D341Med (cell line): ENCODE measurements at regions not wholly inside any gene's neighbourhood (a gene's known extent, or its start where the extent isn't known, plus 50 kb on each side); places are given as distances from the start of the nearest gene placed in this dataset.

Experiments
- DNase-seq: peaks from one replicate; pipeline ENCODE4 v3.0.0; 2012; ENCODE audit warnings: low spot score

DNA sequence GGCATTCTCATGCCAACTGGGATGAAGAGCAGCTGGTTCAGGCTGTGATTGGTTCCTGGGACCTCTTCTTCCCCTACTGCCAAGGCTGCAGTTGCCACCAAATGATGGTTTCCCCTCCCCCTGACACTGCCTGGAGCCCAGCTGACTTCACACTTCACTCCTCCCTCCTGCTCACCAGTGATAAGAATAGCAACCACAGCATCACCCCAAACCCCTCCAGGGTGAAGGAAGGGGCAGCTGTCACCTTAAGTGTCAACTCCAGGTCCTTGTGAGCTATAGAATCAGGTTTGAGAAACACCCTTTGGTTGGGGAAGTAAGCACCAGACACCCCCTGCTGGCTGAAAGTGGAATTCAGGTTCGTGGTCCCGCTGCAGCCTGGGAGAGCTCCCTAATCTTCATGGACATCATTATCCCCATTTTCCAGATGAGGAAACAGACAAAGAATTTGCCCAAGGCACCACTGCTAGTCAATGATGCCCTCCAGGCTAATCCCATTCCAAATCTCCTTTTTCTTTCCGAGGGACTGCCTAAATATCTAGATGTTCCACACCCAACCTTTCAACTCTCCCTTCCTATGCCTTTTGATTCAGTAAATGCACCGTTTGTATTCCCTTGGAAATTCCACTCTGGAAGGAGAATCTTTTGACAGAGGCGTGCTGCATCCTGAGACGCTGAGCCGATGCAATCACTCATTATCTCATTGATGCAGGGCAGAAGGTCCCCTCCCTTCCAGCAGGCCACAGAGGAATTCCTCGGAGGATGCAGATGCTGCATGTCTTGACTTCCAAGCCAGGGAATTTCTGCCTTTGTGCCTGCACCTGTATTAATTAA, 50.6 kb upstream of the UQCRFS1 start:
- DNase-seq: peak; percentile 50

DNA sequence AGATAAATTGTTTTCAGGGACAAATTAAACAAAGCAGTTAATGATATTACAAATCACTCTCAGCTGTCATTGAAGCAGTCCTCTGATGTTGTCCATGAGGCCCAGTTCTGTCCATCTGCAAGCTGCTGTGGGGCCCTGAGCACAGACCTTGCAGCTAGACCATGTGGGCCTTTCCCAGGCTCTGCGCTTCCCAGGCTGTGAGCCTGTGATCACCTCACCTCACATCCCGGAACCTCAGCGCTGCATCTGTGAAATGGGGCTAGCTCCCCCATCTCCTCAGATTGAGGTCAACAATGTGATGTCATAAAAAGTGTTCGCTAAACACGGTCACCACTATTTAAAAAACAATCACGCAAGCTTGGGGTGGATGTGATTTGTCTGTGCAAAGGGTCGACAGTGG, 51.9 kb upstream of the UQCRFS1 start:
- no peak for DNase-seq

DNA sequence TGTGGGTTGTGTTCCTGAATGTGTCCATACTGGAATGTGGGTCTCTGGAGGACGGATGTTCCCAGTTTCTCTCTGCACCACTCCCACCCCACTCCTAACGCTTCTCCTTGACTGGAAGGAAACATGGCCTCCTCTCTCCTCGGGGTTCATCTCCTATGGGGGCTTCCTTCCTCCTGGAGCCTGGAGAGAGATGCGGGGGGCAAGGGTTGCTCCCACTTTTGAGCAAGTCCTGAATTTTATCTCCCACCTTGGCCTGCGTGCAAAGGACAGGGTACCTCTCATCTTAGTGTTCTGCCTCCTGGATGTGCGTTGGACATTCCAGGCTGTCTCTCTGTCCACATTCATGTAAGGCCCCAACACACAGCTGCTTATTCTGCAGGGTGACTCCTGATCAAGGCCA, 52.5 kb upstream of the UQCRFS1 start:
- no peak for DNase-seq

DNA sequence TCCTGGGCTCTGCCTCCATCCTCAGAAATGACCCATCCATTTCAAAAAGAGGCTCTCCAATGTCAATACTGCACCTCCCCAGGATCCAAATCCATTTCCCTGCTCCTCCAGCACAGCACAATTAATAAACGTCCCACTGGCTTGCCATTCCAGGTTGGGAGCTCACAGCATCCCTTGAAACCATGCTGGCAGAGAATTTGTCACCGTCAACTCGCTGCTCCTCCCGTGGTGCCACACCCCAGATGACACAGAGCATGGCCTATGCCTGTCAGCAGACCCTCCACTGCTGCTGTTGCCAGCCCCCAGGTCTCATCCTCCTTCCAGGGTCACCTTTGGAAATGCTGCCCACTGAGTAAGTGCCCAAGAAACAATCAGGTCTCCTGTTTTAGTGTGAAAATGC, 53.0 kb upstream of the UQCRFS1 start:
- DNase-seq: no peak

DNA sequence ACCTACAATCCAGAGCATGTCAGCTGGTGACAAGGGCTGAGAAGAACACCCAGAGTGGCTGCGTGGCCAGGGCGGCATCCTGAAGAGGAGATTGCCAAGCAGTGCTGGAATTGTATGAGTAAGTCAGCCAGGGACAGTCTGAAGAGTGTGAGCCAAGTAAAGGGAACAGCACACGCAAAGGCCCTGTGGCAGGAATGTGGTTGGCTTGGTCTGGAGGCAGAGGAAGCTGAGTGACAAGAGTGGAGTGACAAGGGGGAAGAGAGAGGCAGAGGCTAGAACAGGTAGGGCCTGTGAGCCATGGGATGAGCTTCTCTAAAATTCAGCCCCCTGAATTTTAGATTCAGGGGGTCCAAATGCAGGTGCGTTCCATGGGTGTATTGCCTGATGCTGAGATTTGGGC, 53.7 kb upstream of the UQCRFS1 start:
- DNase-seq: no peak

DNA sequence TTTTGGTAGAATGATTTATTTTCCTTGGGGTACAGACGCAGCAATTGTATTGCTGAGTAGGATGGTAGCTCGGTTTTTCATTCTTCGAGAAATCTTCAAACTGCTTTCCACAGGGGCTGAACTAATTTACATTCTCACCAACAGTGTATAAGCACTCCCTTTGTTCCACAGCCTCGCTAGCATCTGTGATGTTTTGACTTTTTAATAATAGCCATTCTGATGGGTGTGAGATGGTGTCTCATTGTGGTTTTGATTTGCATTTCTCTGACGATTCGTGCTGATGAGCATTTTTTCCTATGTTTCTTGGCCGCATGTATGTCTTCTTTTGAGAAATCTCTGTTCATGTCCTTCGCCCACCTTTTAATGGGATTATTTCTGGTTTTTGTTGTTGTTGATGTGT, 54.8 kb upstream of the UQCRFS1 start:
- DNase-seq: no peak

DNA sequence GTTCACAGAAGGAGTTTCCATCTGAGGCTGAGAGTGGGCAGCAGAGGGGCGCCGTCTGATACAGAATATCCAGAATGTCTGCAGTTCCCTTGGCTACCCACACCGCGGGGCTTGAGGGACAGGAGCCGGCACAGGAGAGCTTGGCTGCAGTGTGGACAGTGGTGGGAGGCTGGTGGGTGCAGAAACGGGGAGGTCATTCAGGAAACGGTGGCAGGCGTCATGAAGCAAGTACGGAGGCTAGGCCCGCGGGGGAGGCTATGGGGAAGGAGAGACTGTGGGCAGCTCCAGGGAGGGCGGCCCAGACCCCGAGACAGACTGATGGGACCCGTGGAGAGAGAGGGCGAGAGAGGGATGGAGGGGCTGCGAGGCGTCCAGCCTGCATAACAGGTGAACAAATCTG, 55.2 kb upstream of the UQCRFS1 start:
- no peak for DNase-seq

DNA sequence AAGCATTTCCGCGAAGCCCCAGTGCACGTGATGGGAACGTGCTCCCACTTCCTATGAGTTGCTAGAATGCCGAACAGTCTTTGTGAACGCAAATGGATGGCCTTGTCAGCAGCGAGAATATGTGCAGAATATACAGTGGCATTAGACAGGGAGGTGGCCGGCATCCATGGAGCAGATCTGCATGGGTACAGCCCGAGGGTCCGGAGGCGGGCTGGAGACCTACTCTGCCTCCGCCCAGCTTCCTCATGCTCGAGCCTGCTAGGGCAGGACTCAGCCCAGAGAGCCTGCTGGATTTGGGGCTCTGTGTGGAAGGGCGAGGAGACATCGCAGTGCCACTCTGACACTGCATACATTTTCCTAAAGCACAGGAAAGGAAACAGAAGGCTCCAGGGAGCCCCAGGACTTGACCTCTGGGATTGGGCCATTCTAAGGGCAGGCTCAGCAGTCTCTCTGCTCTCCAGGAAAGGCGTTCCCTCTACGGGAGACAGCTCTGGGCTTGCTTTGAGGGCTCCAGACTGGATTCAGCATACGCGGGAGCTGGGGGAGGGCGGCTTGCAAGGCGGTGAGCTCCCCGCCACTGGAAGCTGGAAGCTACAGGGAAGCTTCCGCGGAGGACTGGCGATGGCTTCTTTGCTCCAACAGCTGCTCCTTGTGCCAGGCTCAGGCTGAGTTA, 55.9 kb upstream of the UQCRFS1 start:
- no peak for DNase-seq

DNA sequence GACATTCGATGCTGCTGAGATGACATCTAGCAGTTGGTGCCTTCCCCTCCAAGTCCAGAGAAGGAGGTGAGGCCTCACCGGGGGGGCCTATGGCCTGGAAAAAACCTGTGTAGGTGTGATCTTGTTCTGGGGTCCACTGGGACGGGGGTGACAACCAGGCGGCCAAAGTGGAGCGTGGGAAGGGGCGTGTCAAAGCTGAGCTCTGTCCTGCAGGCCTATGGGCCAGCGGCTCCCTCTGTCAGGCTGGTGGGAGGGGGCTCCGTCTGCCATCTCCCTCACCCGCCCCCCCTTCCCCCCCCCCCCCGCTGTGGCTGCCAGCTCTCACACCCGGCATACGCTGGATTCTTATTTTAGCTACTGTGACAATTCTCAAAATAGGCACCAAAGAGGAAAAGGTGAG, 56.7 kb upstream of the UQCRFS1 start:
- no peak for DNase-seq

DNA sequence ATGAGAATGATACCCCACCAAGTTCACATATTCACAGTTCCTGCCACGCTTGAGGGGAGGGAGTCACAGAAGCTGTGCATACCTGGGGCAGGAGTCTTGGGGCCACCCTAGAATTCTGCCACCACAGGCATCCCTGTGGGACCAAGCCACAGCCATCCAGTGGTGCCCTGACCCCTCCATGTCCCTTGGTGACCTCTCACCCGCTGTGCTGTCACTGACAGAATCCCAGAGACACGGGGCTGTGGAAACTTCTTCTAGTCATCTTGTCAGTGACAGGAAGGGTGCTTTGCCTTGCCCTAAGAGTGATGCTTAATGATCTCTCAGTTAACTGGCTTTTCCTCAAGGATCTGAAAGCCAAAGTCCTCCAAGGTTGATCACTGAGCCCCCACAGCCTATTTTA, 58.4 kb upstream of the UQCRFS1 start:
- no peak for DNase-seq

DNA sequence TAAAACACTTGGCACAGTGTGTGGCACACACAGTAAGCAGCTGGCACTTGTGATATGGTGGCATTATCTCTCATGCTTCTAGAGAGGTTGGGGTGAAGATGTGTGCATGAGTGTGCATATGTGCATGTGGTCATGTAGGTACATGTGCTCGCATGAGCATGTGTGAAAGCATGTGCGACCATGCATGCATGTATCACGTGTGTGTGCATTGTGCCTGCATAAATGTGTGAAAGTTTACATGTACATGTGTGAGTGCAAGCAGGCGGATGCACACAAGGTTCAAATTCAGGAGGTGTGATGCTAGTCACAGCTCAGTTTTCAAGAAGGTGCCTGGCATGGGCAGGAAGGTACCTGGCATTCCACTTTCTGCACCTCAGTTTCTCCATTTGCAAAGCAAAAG, 59.0 kb upstream of the UQCRFS1 start:
- DNase-seq: no peak

DNA sequence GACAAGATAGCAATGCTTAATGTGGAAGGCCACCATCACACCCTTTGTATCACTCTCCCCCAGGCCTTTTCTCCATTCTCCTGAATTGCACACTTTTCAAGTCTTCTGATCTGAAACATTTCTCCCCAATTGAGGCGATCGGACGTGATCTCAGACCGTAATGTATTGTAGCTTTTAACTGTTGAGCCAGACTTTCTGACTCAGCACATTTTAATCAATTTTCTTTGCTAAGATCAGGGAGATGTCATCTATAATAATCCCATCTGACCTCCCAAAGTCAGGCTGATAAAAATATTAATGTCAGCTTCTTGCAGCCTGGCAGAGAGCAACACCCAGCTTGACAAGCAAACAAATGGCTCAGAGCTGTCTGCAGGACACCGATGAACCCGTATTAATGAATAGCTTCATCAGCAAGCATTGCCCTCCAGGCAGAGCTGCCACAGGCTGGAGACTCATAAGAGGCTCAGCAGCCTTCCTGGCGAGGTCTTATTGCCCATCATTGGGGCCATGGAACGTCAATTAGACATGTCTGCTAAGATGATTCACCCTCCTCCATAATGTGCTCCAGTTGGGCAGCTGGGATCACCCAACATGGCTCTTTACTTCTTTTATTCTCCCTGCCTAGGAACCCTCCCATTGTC, 60.2 kb upstream of the UQCRFS1 start:
- no peak for DNase-seq

DNA sequence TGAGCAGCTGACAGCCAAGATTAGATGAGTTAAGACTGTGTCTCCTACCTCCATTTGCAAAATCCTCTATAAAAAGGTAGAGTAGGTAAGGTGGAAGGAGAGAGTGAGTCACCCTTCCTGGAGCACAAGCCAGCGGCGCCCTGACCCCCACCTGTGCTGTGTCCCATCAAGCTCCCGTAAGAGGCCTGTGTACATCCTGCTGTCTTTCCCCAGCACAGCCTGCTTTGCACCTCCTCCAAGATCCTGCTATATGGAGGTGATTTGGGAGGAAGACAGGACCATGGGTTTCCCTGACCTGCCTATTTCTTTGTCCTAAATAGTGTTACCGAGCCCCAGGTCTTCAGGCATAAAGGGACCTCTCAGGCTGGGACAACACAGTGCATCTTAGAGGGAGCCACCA, 62.3 kb upstream of the UQCRFS1 start:
- DNase-seq: no peak

DNA sequence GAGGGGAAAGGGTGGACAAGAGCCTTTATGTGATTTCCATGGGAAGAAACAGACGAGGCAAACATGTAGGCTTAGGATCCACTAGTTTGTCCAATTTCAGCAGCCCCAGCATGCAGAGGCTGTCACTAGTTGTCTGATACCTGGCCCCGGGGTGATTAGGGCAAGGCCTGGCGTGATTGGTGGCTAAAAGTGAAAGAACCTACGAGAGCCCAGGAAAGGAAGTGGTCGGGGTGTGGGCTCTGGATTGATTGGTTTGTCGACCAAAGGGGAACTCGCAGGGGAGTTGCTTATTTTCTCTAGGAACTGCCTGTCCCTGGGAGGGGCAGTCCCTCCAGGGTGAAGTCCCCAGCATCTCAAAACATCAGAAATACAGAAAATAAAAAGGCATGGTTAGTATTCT, 64.2 kb upstream of the UQCRFS1 start:
- DNase-seq: no peak

DNA sequence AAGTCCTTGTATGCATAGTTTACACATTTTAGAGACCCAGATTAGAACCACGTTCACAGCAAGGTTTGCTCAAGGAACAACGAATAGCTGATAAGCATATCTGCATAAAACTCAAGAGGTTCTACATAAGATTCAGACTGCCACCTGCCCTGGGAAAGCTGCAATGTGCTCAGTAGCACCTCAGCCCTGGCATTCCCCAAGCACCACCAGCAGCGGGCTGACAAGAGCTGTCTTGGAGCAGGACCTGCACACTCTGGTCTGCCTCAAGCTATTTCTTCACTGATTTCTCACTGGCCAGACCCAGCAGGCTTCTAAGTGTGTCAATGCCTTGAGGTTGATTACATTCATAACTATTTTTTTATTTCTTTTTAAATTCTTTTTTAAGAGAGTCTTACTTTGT, 65.8 kb upstream of the UQCRFS1 start:
- no peak for DNase-seq

DNA sequence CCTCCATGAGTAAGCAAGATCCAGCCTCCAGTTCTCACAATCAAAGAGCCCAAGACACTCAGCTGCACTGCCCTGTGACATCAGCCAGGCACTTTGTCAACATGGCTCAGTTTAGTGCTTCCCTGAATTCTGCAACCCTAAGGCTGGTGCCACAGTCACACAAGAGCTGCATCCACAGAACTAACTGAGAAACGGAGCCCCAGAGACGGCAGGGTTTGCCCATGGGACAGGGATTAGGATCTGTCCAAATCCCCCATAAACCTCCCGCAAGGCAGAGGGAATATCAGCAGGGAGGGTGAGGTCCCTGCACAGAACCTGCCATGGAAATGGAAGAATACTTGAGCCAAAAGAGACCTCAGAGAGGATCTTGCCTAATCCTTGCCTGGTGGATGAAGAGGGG, 70.4 kb upstream of the UQCRFS1 start:
- no peak for DNase-seq

DNA sequence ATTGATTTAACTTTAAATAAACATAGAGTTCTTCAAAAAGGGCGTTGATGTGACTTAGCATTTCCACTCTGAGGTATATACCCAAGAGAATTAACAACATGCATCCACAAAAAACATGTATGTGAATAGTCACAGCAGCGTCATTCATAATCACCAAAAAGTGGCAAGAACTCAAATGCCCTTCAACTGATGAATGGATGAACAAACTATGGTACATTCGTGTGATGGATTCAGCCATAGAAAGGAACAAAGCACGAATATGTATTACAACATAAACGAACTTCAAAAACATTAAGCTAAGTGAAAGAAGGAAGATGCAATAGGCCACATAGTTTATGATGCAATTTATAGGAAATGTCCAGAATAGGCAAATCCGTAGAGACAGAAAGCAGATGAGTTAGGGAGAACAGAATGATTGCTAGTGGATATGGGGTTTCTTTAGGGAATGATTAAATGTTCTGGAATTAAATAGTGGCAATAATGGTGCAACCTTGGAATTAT, 72.3 kb upstream of the UQCRFS1 start:
- no peak for DNase-seq

DNA sequence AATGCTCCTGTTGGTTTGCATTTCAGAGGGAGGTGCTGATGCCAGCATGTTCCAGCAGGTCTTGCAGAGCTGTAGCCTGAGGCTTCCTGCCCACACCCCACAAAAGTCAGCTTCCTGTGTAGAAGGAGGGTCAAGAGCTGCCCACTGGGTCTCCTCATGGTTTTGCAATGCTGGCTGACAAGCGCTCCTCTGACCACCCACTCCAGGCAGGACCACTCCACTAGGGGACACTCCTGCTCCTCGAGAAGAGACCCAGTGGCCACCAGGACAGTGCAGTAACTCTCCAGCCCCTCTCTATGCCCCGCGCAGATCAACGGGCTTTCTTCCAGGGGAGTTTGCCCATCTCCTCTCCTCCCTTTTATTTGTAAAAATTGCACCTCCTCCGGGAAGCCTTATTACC, 72.9 kb upstream of the UQCRFS1 start:
- no peak for DNase-seq

DNA sequence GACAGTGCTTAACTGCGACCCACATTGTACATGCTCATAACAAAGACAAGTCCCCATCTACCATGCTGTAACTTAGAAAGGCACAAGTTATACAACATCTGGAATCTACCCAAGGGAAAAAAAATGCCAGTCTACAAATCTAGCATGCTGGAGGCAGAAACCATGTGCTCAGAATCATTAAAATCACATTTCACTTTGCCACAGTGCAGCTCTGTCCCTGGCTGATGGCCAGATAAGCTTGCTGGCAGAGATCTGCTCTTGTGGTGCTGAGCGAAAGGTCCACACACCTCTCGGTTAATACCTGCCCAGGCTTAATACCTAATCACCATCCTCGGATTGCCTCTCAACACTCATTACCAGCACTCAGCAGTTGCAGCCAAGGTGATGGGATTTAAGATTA, 74.1 kb upstream of the UQCRFS1 start:
- DNase-seq: no peak

DNA sequence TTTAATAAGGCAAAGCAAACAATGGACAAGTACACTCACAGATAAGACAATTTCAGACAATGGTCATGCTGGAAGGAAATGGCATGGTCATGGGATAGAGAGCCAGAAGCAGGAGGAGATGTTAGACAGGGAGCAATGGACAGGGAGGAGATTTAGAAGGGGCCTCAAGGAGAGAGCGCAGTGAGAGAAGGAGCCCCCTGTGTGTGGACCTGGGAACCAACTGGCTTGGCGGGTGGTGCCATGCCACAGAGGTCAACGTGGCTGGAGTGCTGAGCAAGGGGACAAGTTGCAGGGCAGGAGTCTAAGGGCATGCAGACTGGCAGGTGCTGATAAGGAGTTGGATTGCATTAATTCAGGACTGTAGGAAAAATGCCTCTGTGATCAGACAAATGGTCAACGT, 75.3 kb upstream of the UQCRFS1 start:
- DNase-seq: no peak

DNA sequence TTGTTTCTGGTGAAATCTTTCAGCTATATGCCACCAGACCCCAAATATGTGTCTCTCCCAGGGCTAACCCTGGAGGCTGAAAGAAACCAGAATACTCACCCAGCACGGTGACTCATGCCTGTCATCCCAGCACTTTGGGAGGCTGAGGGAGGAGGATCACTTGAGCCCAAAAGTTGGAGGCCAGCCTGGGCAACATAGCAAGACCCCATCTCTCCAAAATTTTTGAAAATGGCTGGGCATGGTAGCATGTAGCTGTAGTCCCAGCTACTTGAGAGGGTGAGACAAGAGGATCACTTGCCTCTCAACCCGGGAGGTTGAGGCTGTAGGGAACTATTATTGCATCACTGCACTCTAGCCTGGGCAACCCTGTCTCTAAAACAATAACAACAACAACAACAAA, 76.1 kb upstream of the UQCRFS1 start:
- no peak for DNase-seq

DNA sequence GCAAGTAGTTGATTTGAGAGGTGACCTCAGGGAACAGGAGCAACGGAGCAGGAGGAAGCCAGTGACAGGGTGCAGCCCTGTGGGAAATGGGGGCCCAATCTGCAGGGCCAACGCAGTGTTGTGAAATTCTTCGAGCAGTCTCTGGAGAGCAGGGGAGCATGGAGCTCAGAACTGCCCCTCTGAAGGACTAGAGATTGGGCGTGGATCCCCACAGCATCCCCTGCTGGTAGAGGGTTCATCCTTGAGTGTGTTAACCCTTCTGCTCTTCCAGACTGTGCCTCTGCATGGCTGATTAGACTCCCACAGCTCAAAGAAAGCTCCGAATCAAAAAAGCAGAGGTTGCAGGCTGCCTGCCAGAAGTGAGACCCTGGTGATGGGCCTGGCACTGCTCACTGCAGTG, 77.9 kb upstream of the UQCRFS1 start:
- DNase-seq: no peak

DNA sequence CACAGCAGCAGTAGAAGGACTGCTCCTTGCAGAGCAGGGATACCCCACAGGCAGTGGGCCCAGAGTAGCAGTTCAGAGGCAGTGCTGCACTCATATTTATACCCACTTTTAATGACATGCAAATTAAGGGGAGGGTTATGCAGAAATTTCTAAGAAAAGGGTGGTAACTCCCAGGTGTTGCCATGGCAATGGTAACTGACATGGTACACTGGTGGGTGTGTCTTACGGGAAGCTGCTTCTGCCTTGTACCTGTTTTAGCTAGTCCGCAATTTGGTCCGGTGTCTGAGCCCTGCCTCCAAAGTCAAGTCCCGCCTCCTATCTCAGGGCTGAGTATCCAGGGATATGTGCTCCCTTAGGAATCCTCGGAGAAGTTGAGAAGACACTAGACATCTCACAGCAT, 79.2 kb upstream of the UQCRFS1 start:
- no peak for DNase-seq
